NCI-H2107 treated with DMSO at 0.1 percent for 48 hours (cell line): ENCODE measurements at regions not wholly inside any gene's neighbourhood (a gene's known extent, or its start where the extent isn't known, plus 50 kb on each side); places are given as distances from the start of the nearest gene placed in this dataset.
A peak's percentile ranks its signal among the peaks of the same experiment; 100 is the strongest.

Source experiments
- DNase-seq: peaks from one replicate; lab custom pipeline; 2025; ENCODE audit not compliant: unreplicated experiment; lab: John Stamatoyannopoulos, UW

- no peak for DNase-seq
Observed at GRCh38 chr2:6237039-6237660, 545.0 kb downstream of the SOX11 start.

DNA sequence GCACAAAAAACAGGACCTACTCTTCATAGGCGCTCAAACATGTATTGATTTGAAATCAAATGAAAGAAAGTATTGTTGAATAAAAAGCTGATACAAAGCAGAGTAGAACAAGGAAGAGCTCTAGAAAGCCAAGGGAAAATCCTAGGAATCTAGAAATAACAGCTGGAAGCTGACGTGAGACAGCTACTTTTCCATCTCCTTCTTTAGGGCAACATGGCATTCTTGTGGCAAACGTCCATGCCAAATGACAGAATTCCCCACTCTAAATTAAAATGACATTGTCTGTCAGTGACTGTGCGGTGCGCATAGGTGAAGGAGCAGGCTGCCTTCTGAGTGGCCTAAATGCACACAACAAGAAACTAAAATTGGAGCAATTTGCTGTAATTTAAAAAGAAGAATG is 557.4 kb downstream of the SOX11 start:
- no peak for DNase-seq

DNA sequence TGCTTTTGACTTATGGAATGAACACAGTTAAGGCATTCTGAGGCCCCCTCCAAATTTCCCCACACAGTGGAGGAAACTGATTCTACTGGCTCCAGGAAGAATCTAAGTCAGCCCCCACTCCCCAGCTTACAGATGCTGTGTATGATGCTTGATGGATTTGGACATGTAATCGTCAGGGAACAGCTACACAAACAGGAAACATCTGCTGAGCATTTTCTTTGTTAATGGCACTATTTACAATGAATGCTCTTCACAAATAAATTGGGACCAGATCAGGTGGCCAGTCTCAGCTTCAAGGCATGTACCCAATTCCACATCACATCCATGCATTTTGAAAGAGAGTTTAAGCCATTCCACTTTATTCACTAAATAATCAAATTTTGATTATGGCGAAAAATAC is 562.3 kb downstream of the SOX11 start:
- peak; percentile 25 for DNase-seq

DNA sequence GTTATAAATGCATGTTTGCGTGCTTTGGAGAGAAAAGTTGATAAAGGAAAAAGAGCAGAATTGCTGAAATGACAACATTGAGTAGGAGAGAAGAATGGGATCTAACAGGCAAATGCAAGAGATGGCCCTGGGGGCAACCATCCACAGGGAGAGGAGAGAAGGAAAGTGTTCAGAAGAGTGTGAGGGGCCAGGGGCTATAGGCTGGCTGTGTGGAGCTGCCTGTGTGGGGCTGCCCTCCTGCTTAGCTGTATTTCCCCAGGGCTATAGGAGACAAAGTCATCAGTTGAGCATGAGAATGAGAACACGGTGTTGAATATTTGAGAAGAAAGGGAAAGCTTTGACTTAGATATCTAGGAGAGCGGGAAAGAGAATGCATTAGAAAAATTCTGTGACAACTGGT is 572.0 kb downstream of the SOX11 start:
- DNase-seq = no peak

- DNase-seq = no peak
Observed at GRCh38 chr2:6281524-6281923, 584.2 kb downstream of the CMPK2 start.

DNA sequence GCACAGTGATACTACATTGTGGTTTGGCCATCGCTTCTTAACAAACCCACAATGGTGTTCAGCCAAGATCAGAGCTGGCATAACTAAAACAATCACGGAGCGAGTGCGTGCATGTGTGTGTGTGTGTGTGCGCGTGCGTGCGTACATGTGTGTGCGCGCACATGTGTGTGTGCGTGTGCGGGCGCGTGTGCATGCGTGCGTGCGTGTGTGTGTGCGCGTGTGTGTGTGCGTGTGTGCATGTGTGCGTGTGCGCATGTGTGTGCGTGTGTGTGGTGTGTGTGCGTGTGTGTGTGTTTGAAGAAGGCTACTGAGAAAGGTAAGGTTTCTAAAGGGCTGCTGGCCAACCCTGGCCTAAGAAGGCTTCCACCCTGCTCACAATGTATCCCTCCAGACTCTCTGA is 582.4 kb downstream of the CMPK2 start:
- no peak for DNase-seq

GRCh38 chr2:6287406-6287805 is 578.3 kb downstream of the CMPK2 start:
- no peak for DNase-seq

DNA sequence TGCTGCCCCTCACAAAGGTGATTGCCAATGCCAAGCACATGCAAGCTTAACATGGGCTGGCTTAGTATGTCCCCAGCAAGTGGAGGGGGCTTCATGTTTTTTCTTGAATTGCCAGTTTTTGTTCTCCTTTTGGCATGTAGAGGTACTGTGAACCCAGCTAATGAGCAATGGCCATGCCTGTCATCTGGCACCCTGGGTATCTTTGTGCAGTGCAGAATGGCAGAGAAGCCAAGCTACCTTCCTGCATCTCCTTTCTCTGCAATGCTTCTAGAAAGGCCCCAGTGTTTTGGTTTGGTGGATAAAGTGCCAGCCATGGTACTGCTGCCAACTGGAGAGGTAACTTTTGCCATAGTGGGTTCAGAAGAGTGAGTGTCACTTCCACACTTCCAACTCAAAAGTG is 576.9 kb downstream of the CMPK2 start:
- DNase-seq = no peak

DNA sequence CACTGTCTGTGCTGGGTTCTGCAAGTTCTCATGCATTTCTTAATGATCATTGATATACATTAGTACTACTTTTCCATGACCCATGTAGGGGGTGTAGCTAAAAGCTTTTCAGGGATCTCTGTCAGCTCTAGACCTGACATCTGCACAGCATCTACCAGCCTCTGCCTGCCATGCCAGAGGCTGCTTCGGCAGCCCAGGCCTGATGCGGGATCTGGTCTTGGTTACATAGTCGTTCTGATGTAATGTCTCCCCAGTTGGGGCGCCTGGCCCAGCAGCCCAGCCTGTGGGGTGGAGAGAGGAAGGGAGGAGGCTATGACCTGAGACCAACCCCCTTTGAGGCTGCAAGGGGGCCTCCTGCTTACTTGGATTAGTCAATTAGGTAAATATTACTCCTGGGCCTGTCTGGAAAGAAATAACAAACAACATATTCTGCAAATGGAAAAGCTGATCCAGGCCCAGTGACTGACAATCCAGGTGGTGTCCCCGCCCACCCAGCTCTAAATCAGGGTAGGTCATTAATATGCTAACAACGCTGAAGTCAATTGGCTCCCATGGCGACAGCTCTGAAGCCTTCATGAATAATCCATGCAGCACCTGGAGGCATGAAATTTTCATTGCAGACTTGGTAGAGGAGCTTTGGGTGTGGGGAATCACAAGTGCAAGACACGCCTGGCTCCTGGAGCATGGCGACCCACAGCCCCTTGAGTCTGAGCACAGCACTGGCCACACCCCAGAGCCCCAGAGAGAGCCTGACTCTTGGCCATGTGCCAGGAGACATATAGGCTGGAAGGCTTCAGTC is 575.3 kb downstream of the CMPK2 start:
- no peak for DNase-seq

DNA sequence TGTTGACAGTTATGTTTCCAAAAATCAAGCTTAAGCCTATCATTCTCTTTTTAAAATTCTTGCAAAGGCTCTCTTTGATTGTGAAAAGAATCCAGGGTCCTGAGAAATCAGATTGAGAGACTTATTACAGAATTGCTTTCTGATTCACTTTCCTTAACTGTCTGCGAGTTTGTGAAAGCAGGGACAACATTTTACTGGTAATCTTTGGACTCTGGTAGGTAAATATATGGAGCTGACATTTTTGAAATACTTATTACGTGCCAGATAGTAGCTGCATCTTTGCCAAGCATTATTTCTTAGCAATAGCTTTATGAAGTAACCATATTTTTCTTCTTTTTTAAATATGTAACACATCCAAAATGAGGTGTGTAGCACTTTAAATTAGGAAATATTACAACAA is 570.9 kb downstream of the CMPK2 start:
- DNase-seq = no peak

DNA sequence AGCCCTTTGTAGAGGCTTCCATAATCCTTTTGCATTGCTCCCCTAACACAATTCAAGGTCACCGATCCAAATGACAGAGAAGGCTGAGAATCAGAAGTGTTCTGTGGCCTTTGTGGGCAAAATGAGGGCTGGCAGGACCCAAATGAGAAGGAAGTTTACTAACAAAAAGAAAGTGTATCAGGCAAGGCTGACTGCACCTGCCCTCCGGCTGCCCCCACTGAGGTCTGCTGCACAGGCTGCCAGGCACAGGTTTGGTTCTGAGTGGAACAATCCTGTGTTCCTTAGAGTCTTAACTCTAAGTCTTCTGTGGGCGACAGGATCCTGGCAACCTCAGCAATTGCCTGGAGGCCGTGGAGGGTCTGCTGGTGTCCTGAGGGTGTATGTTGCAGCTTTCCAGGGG is 568.5 kb downstream of the CMPK2 start:
- no peak for DNase-seq

GRCh38 chr2:6301426-6301825 is 564.3 kb downstream of the CMPK2 start:
- DNase-seq = no peak

DNA sequence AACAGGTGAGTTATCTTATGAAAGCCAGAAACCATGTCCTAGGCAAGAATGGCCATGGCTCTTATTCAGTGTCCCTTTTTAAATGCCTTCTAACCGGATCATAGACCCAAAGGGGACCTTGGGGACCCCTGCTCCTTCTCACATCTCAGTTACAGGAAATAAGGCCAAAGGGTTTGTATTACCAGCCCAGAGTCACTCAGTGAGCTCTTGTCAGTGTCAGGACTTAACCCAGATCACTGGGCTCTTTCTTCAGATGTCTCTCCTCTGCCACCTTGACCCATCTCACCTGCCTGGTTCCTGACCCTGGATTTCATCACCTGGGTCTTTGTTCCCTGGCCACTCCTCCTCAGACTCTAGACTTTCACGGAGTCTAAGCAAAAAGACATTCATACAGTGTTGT is 556.7 kb downstream of the CMPK2 start:
- no peak for DNase-seq

DNA sequence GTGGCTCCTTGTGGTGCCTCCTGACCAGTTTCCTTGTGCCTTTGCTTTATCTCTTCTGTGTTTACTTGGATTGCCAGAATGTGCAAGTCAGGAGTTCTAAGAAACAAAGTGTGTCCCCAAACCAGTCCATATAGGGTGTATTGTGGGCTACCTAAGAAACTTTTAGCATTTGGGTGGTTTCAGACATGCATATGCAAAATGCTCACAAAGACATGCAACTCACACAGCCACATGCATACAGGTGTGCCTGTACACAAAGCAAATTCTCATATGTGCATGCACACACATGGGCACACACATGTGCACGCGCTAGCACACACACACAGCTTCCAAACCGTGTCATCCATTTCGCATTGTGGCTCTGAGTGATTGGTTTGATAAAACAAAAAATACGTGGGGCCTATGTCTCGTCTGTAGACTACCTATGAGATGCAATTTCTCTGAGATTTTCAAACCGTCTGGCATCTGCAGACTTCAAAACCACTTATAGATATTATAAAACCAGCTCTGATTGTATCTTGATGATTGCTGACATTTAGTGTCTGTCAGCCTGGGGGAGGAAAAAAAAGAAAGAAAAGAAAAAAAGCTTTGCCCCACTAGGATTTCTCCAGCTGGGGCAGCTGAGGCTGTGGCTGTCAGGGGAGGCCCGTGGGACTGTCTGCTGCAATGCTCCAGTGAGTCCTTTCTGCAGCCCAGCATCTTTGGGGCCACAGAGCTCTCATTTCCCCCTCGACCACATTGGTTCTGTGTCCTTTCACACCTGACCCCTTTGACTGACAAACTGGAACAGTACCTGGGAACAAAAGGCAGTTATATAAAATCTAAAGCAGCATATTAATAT is 556.1 kb downstream of the CMPK2 start:
- DNase-seq = no peak

DNA sequence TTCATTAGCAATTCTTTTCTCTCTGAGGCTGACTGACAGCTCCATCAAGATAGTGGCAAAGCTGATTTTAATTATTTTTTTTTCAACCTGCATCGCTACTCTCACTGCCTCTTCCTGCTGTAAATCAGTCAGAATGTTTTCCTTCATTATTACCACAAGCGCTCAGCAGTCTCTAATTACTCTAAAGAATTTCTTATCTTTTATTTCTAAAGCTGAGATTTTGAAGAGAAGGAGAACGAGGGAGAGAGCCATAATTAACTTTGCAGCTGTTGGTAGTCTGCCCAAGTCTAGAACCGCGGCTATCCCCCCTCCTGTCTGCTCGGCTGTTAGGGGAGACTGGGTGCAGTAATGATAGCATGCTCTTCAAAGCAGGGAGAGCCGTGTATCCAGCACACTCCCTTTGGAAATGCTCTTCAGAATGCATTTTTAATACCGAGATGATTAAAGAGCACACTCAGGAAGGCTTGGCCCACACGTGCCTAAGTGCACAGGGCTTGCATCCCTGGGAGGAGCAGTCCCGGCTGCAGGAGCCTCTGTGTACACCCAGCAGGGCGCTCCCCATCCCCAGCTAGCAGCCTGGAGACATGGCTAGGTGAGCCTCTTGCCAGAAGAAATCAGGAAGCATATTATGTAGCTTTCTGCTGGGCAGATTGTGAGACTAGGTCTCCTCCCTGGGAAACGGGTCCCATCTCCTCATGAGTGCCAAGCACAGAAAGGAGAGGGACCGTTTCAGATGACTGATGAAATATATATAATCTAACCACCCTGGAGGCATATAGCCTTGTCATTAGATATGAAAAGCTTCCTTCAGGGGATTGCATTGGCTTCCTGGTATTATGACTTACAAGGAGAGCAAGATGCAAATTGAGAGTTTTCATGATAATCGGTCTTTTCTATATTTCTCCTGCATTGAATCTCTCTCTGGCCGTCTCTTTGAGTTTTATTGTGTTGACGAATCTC is 555.2 kb downstream of the CMPK2 start:
- DNase-seq = peak; percentile 61

GRCh38 chr2:6312367-6312766 is 553.3 kb downstream of the CMPK2 start:
- no peak for DNase-seq

- no peak for DNase-seq
Observed at GRCh38 chr2:6314218-6314960, 551.3 kb downstream of the CMPK2 start.

GRCh38 chr2:6325616-6326015 is 540.1 kb downstream of the CMPK2 start:
- DNase-seq = no peak

- no peak for DNase-seq
Observed at GRCh38 chr2:6326958-6327357, 538.7 kb downstream of the CMPK2 start.
